Astrocyte (in vitro differentiated cells and primary cell): ENCODE measurements at regions not wholly inside any gene's neighbourhood (a gene's known extent, or its start where the extent isn't known, plus 50 kb on each side); places are given as distances from the start of the nearest gene placed in this dataset.

Source experiments
- EZH2 ChIP-seq: IDR thresholded peaks from 2 replicates; pipeline ENCODE4 v1.6.1; 2012; ENCODE audit warnings: mild to moderate bottlenecking, low read length, inconsistent platforms; ENCODE audit not compliant: insufficient read depth
- TF ChIP-seq, protein P1 (sequence below): IDR thresholded peaks from 2 replicates; pipeline ENCODE4 v1.5.1; 2011; ENCODE audit warnings: low read depth, mild to moderate bottlenecking, inconsistent platforms, low read length, moderate library complexity; ENCODE audit not compliant: insufficient read depth

DNA sequence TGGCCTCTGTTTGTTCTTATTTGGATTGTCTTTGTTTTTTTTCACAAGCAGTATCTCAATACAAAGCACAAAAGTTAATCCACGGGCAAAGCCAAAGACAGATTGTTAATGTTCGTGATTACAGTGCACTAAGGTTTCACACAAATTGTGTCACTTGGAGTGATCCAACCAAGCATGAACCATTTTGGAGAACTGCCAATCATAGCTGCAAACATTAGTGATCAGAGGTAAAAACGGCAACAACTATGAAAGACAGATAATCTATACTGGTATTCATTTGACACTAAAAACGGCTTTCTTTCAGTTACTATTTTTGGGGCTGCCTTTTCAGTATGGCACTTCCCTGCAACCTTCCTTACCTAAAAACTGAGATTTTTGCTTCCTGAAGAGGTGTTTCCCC, 213.1 kb upstream of the GULP1 start:
- TF ChIP-seq, protein P1, sequence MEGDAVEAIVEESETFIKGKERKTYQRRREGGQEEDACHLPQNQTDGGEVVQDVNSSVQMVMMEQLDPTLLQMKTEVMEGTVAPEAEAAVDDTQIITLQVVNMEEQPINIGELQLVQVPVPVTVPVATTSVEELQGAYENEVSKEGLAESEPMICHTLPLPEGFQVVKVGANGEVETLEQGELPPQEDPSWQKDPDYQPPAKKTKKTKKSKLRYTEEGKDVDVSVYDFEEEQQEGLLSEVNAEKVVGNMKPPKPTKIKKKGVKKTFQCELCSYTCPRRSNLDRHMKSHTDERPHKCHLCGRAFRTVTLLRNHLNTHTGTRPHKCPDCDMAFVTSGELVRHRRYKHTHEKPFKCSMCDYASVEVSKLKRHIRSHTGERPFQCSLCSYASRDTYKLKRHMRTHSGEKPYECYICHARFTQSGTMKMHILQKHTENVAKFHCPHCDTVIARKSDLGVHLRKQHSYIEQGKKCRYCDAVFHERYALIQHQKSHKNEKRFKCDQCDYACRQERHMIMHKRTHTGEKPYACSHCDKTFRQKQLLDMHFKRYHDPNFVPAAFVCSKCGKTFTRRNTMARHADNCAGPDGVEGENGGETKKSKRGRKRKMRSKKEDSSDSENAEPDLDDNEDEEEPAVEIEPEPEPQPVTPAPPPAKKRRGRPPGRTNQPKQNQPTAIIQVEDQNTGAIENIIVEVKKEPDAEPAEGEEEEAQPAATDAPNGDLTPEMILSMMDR, result no peak
- no peak for TF ChIP-seq EZH2
